ENCODE measurements at regions not wholly inside any gene's neighbourhood (a gene's known extent, or its start where the extent isn't known, plus 50 kb on each side); places are given as distances from the start of the nearest gene placed in this dataset.

DNA sequence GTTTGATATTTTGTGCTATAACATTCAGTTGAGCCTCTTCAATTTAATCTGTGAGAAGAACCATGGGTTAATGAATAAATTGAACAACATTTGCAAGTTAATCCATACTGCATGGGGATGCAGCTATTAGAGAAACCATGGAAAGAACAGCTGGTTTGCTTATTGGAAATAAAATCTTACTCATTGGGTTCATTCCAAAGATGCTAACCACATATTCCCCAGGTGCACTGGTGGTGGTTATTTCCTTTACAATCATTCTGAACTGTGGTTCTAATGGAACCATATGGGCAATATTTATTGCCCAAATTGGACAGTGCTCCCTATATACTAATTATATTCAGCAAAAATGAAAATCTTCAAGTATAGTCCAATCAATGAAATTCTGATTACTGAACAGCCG, 1200.4 kb upstream of the CDH2 start:
- no peak for TF ChIP-seq POLR2AphosphoS5 (IDR thresholded peaks at IDR 0.05)
- TF ChIP-seq POLR2A (IDR thresholded peaks at IDR 0.05): no peak
- TF ChIP-seq CTCF (IDR thresholded peaks at IDR 0.05): no peak
